ENCODE measurements at regions not wholly inside any gene's neighbourhood (a gene's known extent, or its start where the extent isn't known, plus 50 kb on each side); places are given as distances from the start of the nearest gene placed in this dataset.
A peak's percentile ranks its signal among the peaks of the same experiment; 100 is the strongest.

- TF ChIP-seq POLR2AphosphoS5 (IDR thresholded peaks at IDR 0.05) (no peak), CTCF (IDR thresholded peaks at IDR 0.05) (no peak), POLR2A (IDR thresholded peaks at IDR 0.05) (no peak), EP300 (IDR thresholded peaks at IDR 0.05) (no peak)
- no peak for ATAC-seq
- Histone ChIP-seq H3K4me1 (peaks cover 8 to 26% (median 19%) of the 10 kb centered on the region in 3 donors), H3K4me3 (no peak overlapping the region), H3K27me3 (no peaks in the 10 kb centered on the region), H3K9me3 (no peaks in the 10 kb centered on the region), H3K36me3 (no peaks in the 10 kb centered on the region), H3K27ac (peak overlapping the region in 1 of 4 donors; percentile 12)
- WGBS, 2 donors (ENCODE audit: low coverage in 1 of 2): 80 to 94% methylated on average over 1 to 2 of the region's 2 CpGs
These were observed 56.3 kb upstream of the MEF2C start for GRCh38 chr5:88939300-88939699.

- Histone ChIP-seq H3K27ac (peak overlapping the region in 3 of 4 donors; percentile 7 to 34 (median 12)), H3K9me3 (no peaks in the 10 kb centered on the region), H3K36me3 (no peaks in the 10 kb centered on the region), H3K4me3 (no peak overlapping the region), H3K27me3 (no peaks in the 10 kb centered on the region), H3K4me1 (peaks cover 8 to 24% (median 19%) of the 10 kb centered on the region in 3 donors)
- WGBS, 2 donors (ENCODE audit: low coverage in 1 of 2): 63 to 80% methylated on average over 3 of the region's 3 CpGs
- no peak for ATAC-seq
- no peak for TF ChIP-seq EP300 (IDR thresholded peaks at IDR 0.05)
- TF ChIP-seq POLR2A (IDR thresholded peaks at IDR 0.05): no peak
- TF ChIP-seq POLR2AphosphoS5 (IDR thresholded peaks at IDR 0.05): no peak
- TF ChIP-seq CTCF (IDR thresholded peaks at IDR 0.05): no peak
These were observed 55.5 kb upstream of the MEF2C start for GRCh38 chr5:88938488-88938887.

- Histone ChIP-seq H3K36me3 (no peaks in the 10 kb centered on the region), H3K9me3 (no peaks in the 10 kb centered on the region), H3K4me1 (peaks cover 4 to 13% (median 10%) of the 10 kb centered on the region in 3 donors), H3K27ac (no peak overlapping the region), H3K4me3 (no peak overlapping the region), H3K27me3 (no peaks in the 10 kb centered on the region)
- 92 to 100% methylated on average over 5 of the region's 5 CpGs for WGBS, 2 donors (ENCODE audit: low coverage in 1 of 2)
- TF ChIP-seq CTCF (IDR thresholded peaks at IDR 0.05) (no peak), POLR2AphosphoS5 (IDR thresholded peaks at IDR 0.05) (no peak), EP300 (IDR thresholded peaks at IDR 0.05) (no peak), POLR2A (IDR thresholded peaks at IDR 0.05) (no peak)
- no peak for ATAC-seq
These were observed 54.4 kb upstream of the MEF2C start for GRCh38 chr5:88937406-88937805.

- H3K9me3 ChIP-seq: no peaks in the 10 kb centered on the region
- no peak overlapping the region for H3K4me3 ChIP-seq
- ATAC-seq: no peak
- 93 to 97% methylated on average over 3 of the region's 3 CpGs for WGBS, 2 donors (ENCODE audit: low coverage in 1 of 2)
- no peak overlapping the region for H3K27ac ChIP-seq
- no peaks in the 10 kb centered on the region for H3K27me3 ChIP-seq
- TF ChIP-seq POLR2AphosphoS5 (IDR thresholded peaks at IDR 0.05): no peak
- no peak for TF ChIP-seq EP300 (IDR thresholded peaks at IDR 0.05)
- TF ChIP-seq POLR2A (IDR thresholded peaks at IDR 0.05): no peak
- no peak for TF ChIP-seq CTCF (IDR thresholded peaks at IDR 0.05)
- no peaks in the 10 kb centered on the region for H3K4me1 ChIP-seq
- no peaks in the 10 kb centered on the region for H3K36me3 ChIP-seq
These were observed 51.5 kb upstream of the MEF2C start for GRCh38 chr5:88934439-88934838.

Small RNA genes lying in the stretch of these regions (small RNA-seq; reads per million reads assigned to genes)
- 0 reads per million in 4 donors for gene MIR3660
